ENCODE measurements at regions not wholly inside any gene's neighbourhood (a gene's known extent, or its start where the extent isn't known, plus 50 kb on each side); places are given as distances from the start of the nearest gene placed in this dataset.

- no peak for DNase-seq (ENCODE audit: low read depth in 1 of 2, low spot score in 1 of 2)
Measured at GRCh38 chr14:34246206-34246605, 215.8 kb downstream of the SPTSSA start.

- no peak for DNase-seq (ENCODE audit: low read depth in 1 of 2, low spot score in 1 of 2)
Measured at GRCh38 chr14:34243401-34243800, 218.6 kb downstream of the SPTSSA start.

GRCh38 chr14:34243001-34243400, 219.0 kb downstream of the SPTSSA start:
- DNase-seq (ENCODE audit: low read depth in 1 of 2, low spot score in 1 of 2): no peak

GRCh38 chr14:34241185-34241711, 220.8 kb downstream of the SPTSSA start:
- no peak for DNase-seq (ENCODE audit: low read depth in 1 of 2, low spot score in 1 of 2)

- DNase-seq (ENCODE audit: low read depth in 1 of 2, low spot score in 1 of 2): no peak
Measured at GRCh38 chr14:34238610-34239009, 223.4 kb downstream of the SPTSSA start.

- DNase-seq (ENCODE audit: low read depth in 1 of 2, low spot score in 1 of 2): no peak
Measured at GRCh38 chr14:34237677-34238076, 224.4 kb downstream of the SPTSSA start.

GRCh38 chr14:34237081-34237480, 225.0 kb downstream of the SPTSSA start:
- DNase-seq (ENCODE audit: low read depth in 1 of 2, low spot score in 1 of 2): no peak

- no peak for DNase-seq (ENCODE audit: low read depth in 1 of 2, low spot score in 1 of 2)
Measured at GRCh38 chr14:34235643-34236300, 226.3 kb downstream of the SPTSSA start.

GRCh38 chr14:34234258-34234657, 227.8 kb downstream of the SPTSSA start:
- DNase-seq (ENCODE audit: low read depth in 1 of 2, low spot score in 1 of 2): no peak

- DNase-seq (ENCODE audit: low read depth in 1 of 2, low spot score in 1 of 2): no peak
Measured at GRCh38 chr14:34233619-34234018, 228.4 kb downstream of the SPTSSA start.

- DNase-seq (ENCODE audit: low read depth in 1 of 2, low spot score in 1 of 2): no peak
Measured at GRCh38 chr14:34232790-34233189, 229.2 kb downstream of the SPTSSA start.

- DNase-seq (ENCODE audit: low read depth in 1 of 2, low spot score in 1 of 2): no peak
Measured at GRCh38 chr14:34231626-34232025, 230.4 kb downstream of the SPTSSA start.

- no peak for DNase-seq (ENCODE audit: low read depth in 1 of 2, low spot score in 1 of 2)
Measured at GRCh38 chr14:34229140-34229539, 232.9 kb downstream of the SPTSSA start.

GRCh38 chr14:34228650-34228976, 233.4 kb downstream of the SPTSSA start:
- DNase-seq (ENCODE audit: low read depth in 1 of 2, low spot score in 1 of 2): no peak

GRCh38 chr14:34227834-34228649, 234.0 kb downstream of the SPTSSA start:
- DNase-seq (ENCODE audit: low read depth in 1 of 2, low spot score in 1 of 2): peak; percentile 7 to 14

- DNase-seq (ENCODE audit: low read depth in 1 of 2, low spot score in 1 of 2): no peak
Measured at GRCh38 chr14:34224221-34224620, 237.8 kb downstream of the SPTSSA start.

- DNase-seq (ENCODE audit: low read depth in 1 of 2, low spot score in 1 of 2): no peak
Measured at GRCh38 chr14:34223373-34224148, 238.5 kb downstream of the SPTSSA start.

- no peak for DNase-seq (ENCODE audit: low read depth in 1 of 2, low spot score in 1 of 2)
Measured at GRCh38 chr14:34222867-34223266, 239.2 kb downstream of the SPTSSA start.

GRCh38 chr14:34222122-34222521, 239.9 kb downstream of the SPTSSA start:
- no peak for DNase-seq (ENCODE audit: low read depth in 1 of 2, low spot score in 1 of 2)

GRCh38 chr14:34220921-34221320, 241.1 kb downstream of the SPTSSA start:
- no peak for DNase-seq (ENCODE audit: low read depth in 1 of 2, low spot score in 1 of 2)

- DNase-seq (ENCODE audit: low read depth in 1 of 2, low spot score in 1 of 2): no peak
Measured at GRCh38 chr14:34220378-34220706, 241.7 kb downstream of the SPTSSA start.
